ENCODE measurements at regions not wholly inside any gene's neighbourhood (a gene's known extent, or its start where the extent isn't known, plus 50 kb on each side); places are given as distances from the start of the nearest gene placed in this dataset.

DNA sequence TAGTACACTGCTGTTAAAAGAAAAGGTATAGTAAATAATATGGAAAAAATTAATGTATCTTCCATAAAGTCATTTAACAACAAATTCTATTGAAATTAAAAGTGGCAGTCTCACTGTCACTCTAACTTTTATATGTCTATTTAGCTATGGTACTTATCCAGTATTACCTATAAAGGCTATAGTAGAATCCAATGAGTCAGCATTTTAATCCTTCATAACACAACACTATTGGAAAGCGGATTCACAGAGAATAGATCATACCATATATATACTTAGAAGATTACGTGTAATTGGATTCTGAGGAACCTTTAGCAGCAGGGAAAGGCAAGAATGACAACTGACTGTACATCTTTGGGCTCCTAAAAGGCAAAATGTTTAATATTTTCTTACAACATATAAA lies 1942.6 kb downstream of the PCDH7 start:
- intact Hi-C loops (cut with micrococcal nuclease; ENCODE audit: unreplicated experiment) = no loop called here
- H2AFZ ChIP-seq (ENCODE audit: low read length) = no peak overlapping the region
- no peaks in the 10 kb centered on the region for H3K9me2 ChIP-seq (ENCODE audit: insufficient read depth, low read length)
- ChIA-PET CTCF (ENCODE audit: unreplicated experiment) (no interaction called here), POLR2A (interaction anchor here (0.8 kb wide), 1 partner anchor 15 kb away, joined by 3 read pairs; no protein-coding TSS in a partner anchor)
- BruUV-seq (replicated peaks) = no TSS peak
- no peaks in the 10 kb centered on the region for H3K79me2 ChIP-seq (ENCODE audit: insufficient read depth, low read depth, low read length)
- no peak for TF ChIP-seq EZH2phosphoT487 (IDR thresholded peaks at IDR 0.05; ENCODE audit: borderline replicate concordance, low read depth, low read length)
- no peak for TF ChIP-seq CTCF (conservative IDR thresholded peaks at IDR 0.05; ENCODE audit: low read length)
- H3K36me3 ChIP-seq (ENCODE audit: insufficient read depth, low read length) = no peaks in the 10 kb centered on the region
- H3K4me2 ChIP-seq (ENCODE audit: low read length) = no peak overlapping the region
- H3K4me1 ChIP-seq (ENCODE audit: insufficient read depth, low read length, poor library complexity, severe bottlenecking) = no peaks in the 10 kb centered on the region
- no peak overlapping the region for H3K27ac ChIP-seq (ENCODE audit: low read depth, low read length, poor library complexity, severe bottlenecking)
- no peaks in the 10 kb centered on the region for H4K20me1 ChIP-seq (ENCODE audit: insufficient read depth, low read length)
- no peak overlapping the region for H3K4me3 ChIP-seq (ENCODE audit: low read depth, low read length, poor library complexity, severe bottlenecking)
- H3K9me3 ChIP-seq (ENCODE audit: low read length) = peaks cover 4% of the 10 kb centered on the region
- no peak for DNase-seq (ENCODE audit: low spot score)

- H3K4me3 ChIP-seq (ENCODE audit: low read depth, low read length, poor library complexity, severe bottlenecking) = no peak overlapping the region
- H2AFZ ChIP-seq (ENCODE audit: low read length) = peak overlapping the region; percentile 55
- no peak overlapping the region for H3K27ac ChIP-seq (ENCODE audit: low read depth, low read length, poor library complexity, severe bottlenecking)
- BruUV-seq (replicated peaks) = no TSS peak
- ChIA-PET CTCF (ENCODE audit: unreplicated experiment) (no interaction called here), POLR2A (interaction anchor here (0.9 to 1.1 kb wide), 2 partner anchors 19 to 130 kb away, joined by 3 read pairs; no protein-coding TSS in a partner anchor)
- no peaks in the 10 kb centered on the region for H3K9me2 ChIP-seq (ENCODE audit: insufficient read depth, low read length)
- DNase-seq (ENCODE audit: low spot score) = no peak
- H3K36me3 ChIP-seq (ENCODE audit: insufficient read depth, low read length) = no peaks in the 10 kb centered on the region
- TF ChIP-seq EZH2phosphoT487 (IDR thresholded peaks at IDR 0.05; ENCODE audit: borderline replicate concordance, low read depth, low read length) = no peak
- no peak for TF ChIP-seq CTCF (conservative IDR thresholded peaks at IDR 0.05; ENCODE audit: low read length)
- H3K4me2 ChIP-seq (ENCODE audit: low read length) = no peak overlapping the region
- H3K4me1 ChIP-seq (ENCODE audit: insufficient read depth, low read length, poor library complexity, severe bottlenecking) = no peaks in the 10 kb centered on the region
- no peaks in the 10 kb centered on the region for H3K79me2 ChIP-seq (ENCODE audit: insufficient read depth, low read depth, low read length)
- H3K9me3 ChIP-seq (ENCODE audit: low read length) = 0 out of 2 replicates have a peak, but pooled peaks cover under 1% of the 10 kb centered on the region
- no peaks in the 10 kb centered on the region for H4K20me1 ChIP-seq (ENCODE audit: insufficient read depth, low read length)
- intact Hi-C loops (cut with micrococcal nuclease; ENCODE audit: unreplicated experiment) = no loop called here
Observed at GRCh38 chr4:32672359-32672758, 1952.2 kb downstream of the PCDH7 start.

DNA sequence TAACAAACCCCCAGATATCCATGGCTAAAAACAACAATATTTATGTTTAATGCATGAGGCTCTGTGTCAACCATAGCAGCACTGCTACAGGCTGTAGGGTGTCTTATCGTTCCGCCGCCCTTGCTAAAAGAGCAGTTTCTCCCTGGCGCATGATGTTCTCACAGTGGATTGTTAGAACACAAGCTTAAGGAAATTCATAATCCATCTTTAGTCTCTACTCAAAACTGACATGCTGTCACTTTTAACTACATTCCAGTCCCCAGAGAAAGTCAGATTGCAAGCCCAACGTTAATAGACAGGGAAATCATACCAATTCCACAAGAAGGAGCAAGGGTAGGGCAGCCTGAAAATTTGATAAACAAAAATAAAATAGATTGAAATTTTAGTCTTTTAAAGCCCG lies 1960.8 kb downstream of the PCDH7 start:
- Histone ChIP-seq H3K27ac (ENCODE audit: low read depth, low read length, poor library complexity, severe bottlenecking) (no peak overlapping the region), H3K4me2 (ENCODE audit: low read length) (no peak overlapping the region), H3K9me2 (ENCODE audit: insufficient read depth, low read length) (no peaks in the 10 kb centered on the region), H2AFZ (ENCODE audit: low read length) (no peak overlapping the region; the same call in 1 of the 2 replicates), H3K9me3 (ENCODE audit: low read length) (0 out of 2 replicates have a peak, but pooled peaks cover 4% of the 10 kb centered on the region), H3K4me3 (ENCODE audit: low read depth, low read length, poor library complexity, severe bottlenecking) (no peak overlapping the region), H3K4me1 (ENCODE audit: insufficient read depth, low read length, poor library complexity, severe bottlenecking) (no peaks in the 10 kb centered on the region), H3K36me3 (ENCODE audit: insufficient read depth, low read length) (no peaks in the 10 kb centered on the region), H3K79me2 (ENCODE audit: insufficient read depth, low read depth, low read length) (no peaks in the 10 kb centered on the region), H4K20me1 (ENCODE audit: insufficient read depth, low read length) (no peaks in the 10 kb centered on the region)
- ChIA-PET POLR2A (interaction anchor here (0.6 kb wide), 1 partner anchor 1714 kb away, joined by 3 read pairs; no protein-coding TSS in a partner anchor), CTCF (ENCODE audit: unreplicated experiment) (no interaction called here)
- no peak for DNase-seq (ENCODE audit: low spot score)
- intact Hi-C loops (cut with micrococcal nuclease; ENCODE audit: unreplicated experiment) = no loop called here
- TF ChIP-seq CTCF (conservative IDR thresholded peaks at IDR 0.05; ENCODE audit: low read length) = no peak
- TF ChIP-seq EZH2phosphoT487 (IDR thresholded peaks at IDR 0.05; ENCODE audit: borderline replicate concordance, low read depth, low read length) = no peak
- BruUV-seq (replicated peaks) = no TSS peak
